ENCODE measurements at regions not wholly inside any gene's neighbourhood (a gene's known extent, or its start where the extent isn't known, plus 50 kb on each side); places are given as distances from the start of the nearest gene placed in this dataset.

DNA sequence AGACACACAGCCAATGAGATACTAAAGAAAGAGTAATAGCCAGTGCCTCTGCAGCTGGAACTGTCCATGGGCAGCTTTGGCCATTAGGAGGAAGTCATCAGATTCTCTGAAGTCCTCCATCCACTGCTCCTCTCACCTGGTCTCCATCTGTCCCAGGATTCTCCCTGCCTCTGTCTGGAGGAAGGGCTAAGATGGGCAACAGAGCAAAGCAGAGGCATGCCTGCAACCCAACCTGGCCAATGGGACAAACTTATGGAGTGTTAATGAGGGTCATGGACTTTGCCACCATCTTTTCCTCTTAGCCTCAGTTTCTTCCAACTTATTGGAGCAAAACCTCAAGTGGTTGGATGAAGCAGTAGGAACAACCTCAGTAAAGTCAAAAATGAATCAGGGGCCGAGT, 91.5 kb upstream of the SIX3 start:
- Histone ChIP-seq H2BK20ac (ENCODE audit: low read length) (no peak overlapping the region), H3K23ac (ENCODE audit: insufficient read length) (no peak overlapping the region), H4K20me1 (replicated peaks in 1 of 2; ENCODE audit: control insufficient read depth in 1 of 2, insufficient read depth in 2 of 2, low read length in 2 of 2) (no peaks in the 10 kb centered on the region), H2BK12ac (ENCODE audit: low read depth, low read length) (no peak overlapping the region), H3K9me3 (ENCODE audit: insufficient read depth in 2 of 2, low read depth in 1 of 2, low read length in 1 of 2) (no peaks in the 10 kb centered on the region), H2AK5ac (ENCODE audit: low read depth, low read length) (no peak overlapping the region), H3K23me2 (ENCODE audit: low read depth, low read length) (no peaks in the 10 kb centered on the region), H4K91ac (replicated peaks; ENCODE audit: insufficient read length, low read length) (no peak overlapping the region), H3K56ac (replicated peaks; ENCODE audit: insufficient read length, low read depth, low read length) (no peak overlapping the region), H3K79me2 (ENCODE audit: control insufficient read depth in 1 of 2, insufficient read depth in 2 of 2, low read length in 2 of 2) (no peaks in the 10 kb centered on the region), H2AFZ (ENCODE audit: low read length) (no peak overlapping the region), H3K4me1 (replicated peaks in 1 of 4; ENCODE audit: control insufficient read depth in 3 of 4, insufficient read depth in 4 of 4, low read length in 3 of 4) (no peaks in the 10 kb centered on the region), H4K8ac (ENCODE audit: extremely low read depth, insufficient read depth, low read length) (no peak overlapping the region), H3K27me3 (replicated peaks in 1 of 4; ENCODE audit: control insufficient read depth in 3 of 4, extremely low read depth in 1 of 4, insufficient read depth in 3 of 4, low read length in 3 of 4) (no peaks in the 10 kb centered on the region), H3K14ac (ENCODE audit: insufficient read length) (no peak overlapping the region), H3K4ac (replicated peaks; ENCODE audit: insufficient read length, low read depth, low read length) (no peak overlapping the region), H2BK15ac (ENCODE audit: low read length) (no peak overlapping the region), H3K27ac (ENCODE audit: low read depth, low read length) (no peak overlapping the region), H3K18ac (ENCODE audit: extremely low read depth, low read length) (no peak overlapping the region), H2BK5ac (ENCODE audit: low read depth, low read length) (no peak overlapping the region), H2BK120ac (replicated peaks; ENCODE audit: low read depth, low read length) (no peak overlapping the region), H3K4me2 (ENCODE audit: insufficient read depth in 1 of 2, low read depth in 2 of 2, low read length in 2 of 2) (no peak overlapping the region), H3K79me1 (ENCODE audit: low read depth, low read length) (no peaks in the 10 kb centered on the region), H3K9ac (replicated peaks in 1 of 4; ENCODE audit: extremely low read depth in 1 of 4, low read depth in 3 of 4, low read length in 3 of 4) (no peak overlapping the region), H3K36me3 (ENCODE audit: control insufficient read depth in 2 of 4, insufficient read depth in 4 of 4, low read length in 3 of 4) (no peaks in the 10 kb centered on the region), H3K4me3 (ENCODE audit: extremely low read depth in 1 of 4, insufficient read depth in 2 of 4, low read depth in 3 of 4, low read length in 4 of 4) (no peak overlapping the region), H4K5ac (ENCODE audit: insufficient read length, low read depth, low read length) (no peak overlapping the region)
- CTCF ChIA-PET (ENCODE audit: partially characterized antibody), result interaction anchor here (0.6 to 1.6 kb wide), 2 partner anchors 9 kb away, joined by 3 read pairs; no protein-coding TSS in a partner anchor
- TF ChIP-seq RXRA (IDR thresholded peaks at IDR 0.05; ENCODE audit: insufficient read depth, low read depth, low read length) (no peak), CBX5 (IDR thresholded peaks at IDR 0.05; ENCODE audit: low read depth, low read length) (no peak), RNF2 (IDR thresholded peaks at IDR 0.05; ENCODE audit: borderline replicate concordance, low read depth, low read length, missing control alignments, poor library complexity, severe bottlenecking) (no peak), SIN3A (conservative IDR thresholded peaks at IDR 0.05 in 1 of 2, IDR thresholded peaks at IDR 0.05 in 1 of 2; ENCODE audit: low read depth in 1 of 2, low read length in 2 of 2) (no peak), PHF8 (conservative IDR thresholded peaks at IDR 0.05; ENCODE audit: low read depth, low read length) (no peak), SUZ12 (IDR thresholded peaks at IDR 0.05; ENCODE audit: low read length) (no peak), JUND (IDR thresholded peaks at IDR 0.05; ENCODE audit: low read length) (no peak), BRCA1 (IDR thresholded peaks at IDR 0.05; ENCODE audit: low read depth, low read length) (no peak), NRF1 (IDR thresholded peaks at IDR 0.05; ENCODE audit: low read depth, low read length) (no peak), MAFK (IDR thresholded peaks at IDR 0.05; ENCODE audit: low read depth, low read length) (no peak)
- TF ChIP-seq, protein P1, sequence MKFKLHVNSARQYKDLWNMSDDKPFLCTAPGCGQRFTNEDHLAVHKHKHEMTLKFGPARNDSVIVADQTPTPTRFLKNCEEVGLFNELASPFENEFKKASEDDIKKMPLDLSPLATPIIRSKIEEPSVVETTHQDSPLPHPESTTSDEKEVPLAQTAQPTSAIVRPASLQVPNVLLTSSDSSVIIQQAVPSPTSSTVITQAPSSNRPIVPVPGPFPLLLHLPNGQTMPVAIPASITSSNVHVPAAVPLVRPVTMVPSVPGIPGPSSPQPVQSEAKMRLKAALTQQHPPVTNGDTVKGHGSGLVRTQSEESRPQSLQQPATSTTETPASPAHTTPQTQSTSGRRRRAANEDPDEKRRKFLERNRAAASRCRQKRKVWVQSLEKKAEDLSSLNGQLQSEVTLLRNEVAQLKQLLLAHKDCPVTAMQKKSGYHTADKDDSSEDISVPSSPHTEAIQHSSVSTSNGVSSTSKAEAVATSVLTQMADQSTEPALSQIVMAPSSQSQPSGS (IDR thresholded peaks at IDR 0.05; ENCODE audit: low read length), result no peak
- WGBS, 2 experiments (ENCODE audit: extremely low coverage in 1 of 2, insufficient coverage in 1 of 2, insufficient read length in 1 of 2, insufficient replicate concordance in 2 of 2, low coverage in 1 of 2, low lambda C conversion rate in 2 of 2, missing lambda C conversion rate in 1 of 2), result 86% methylated on average over 1 of the region's 1 CpG; no CpG with 5 or more reads in 1 of the 2 experiments
- POLR2A ChIA-PET (ENCODE audit: partially characterized antibody), result no interaction called here
- FAIRE-seq (no peak), DNase-seq (ENCODE audit: low read depth in 1 of 2, low spot score in 2 of 2) (no peak)

All from H1 (cell line).